OCI-LY3 (cell line): ENCODE measurements at regions not wholly inside any gene's neighbourhood (a gene's known extent, or its start where the extent isn't known, plus 50 kb on each side); places are given as distances from the start of the nearest gene placed in this dataset.
"Not testable (repeated sequence)": the region's sequence is repeated elsewhere in the genome, so short reads cannot be mapped to it uniquely, and the experiment has no call there.

ENCODE experiments used
- H2AFZ ChIP-seq: fragments of 200-600, 300-600 bp; shearing (Covaris generic); 2 replicates; pipeline ENCODE4 v1.6.0; 2014; ENCODE audit warnings: antibody characterized with exemption, low read depth, low read length
- H3K27ac ChIP-seq: fragments of 200-600, 300-600 bp; sonication (generic); 2 replicates; pipeline ENCODE4 v1.5.1; 2014; ENCODE audit warnings: mild to moderate bottlenecking, low read length, moderate library complexity, mixed read lengths
- H3K27me3 ChIP-seq: fragments of 200-600, 300-600 bp; sonication (generic); 2 replicates; pipeline ENCODE4 v1.6.1; 2014; ENCODE audit warnings: low read depth, low read length, mixed read lengths
- H3K36me3 ChIP-seq: fragments of 200-600, 300-600 bp; sonication (generic); replicated peaks from 2 replicates; pipeline ENCODE3; 2014; ENCODE audit warnings: low read depth, low read length, mixed read lengths
- H3K4me1 ChIP-seq: fragments of 300-600, 200-600 bp; sonication (generic); 2 replicates; pipeline ENCODE4 v1.6.1; 2014; ENCODE audit warnings: low read length, mixed read lengths
- H3K4me2 ChIP-seq: fragments of 200-600, 300-600 bp; sonication (generic); 2 replicates; pipeline ENCODE4 v1.6.1; 2014; ENCODE audit warnings: low read length, mixed read lengths
- H3K4me3 ChIP-seq: fragments of 300-600, 200-600 bp; sonication (generic); 2 replicates; pipeline ENCODE4 v1.5.1; 2014; ENCODE audit warnings: antibody characterized with exemption, mild to moderate bottlenecking, low read length, moderate library complexity
- H3K79me2 ChIP-seq: fragments of 300-600, 200-600 bp; shearing (Covaris generic); 2 replicates; pipeline ENCODE4 v1.6.1; 2014; ENCODE audit warnings: mild to moderate bottlenecking, low read length, mixed read lengths
- H3K9ac ChIP-seq: fragments of 300-600, 200-600 bp; shearing (Covaris generic); 2 replicates; pipeline ENCODE4 v1.6.0; 2014; ENCODE audit warnings: mild to moderate bottlenecking, low read length, moderate library complexity
- H3K9me3 ChIP-seq: fragments of 200-600, 300-600 bp; shearing (Covaris generic); 2 replicates; pipeline ENCODE4 v1.6.1; 2014; ENCODE audit warnings: low read length, mixed read lengths; ENCODE audit not compliant: insufficient read depth
- H4K20me1 ChIP-seq: fragments of 200-600, 300-600 bp; sonication (generic); 2 replicates; pipeline ENCODE4 v1.6.1; 2016; ENCODE audit warnings: low read length, mixed read lengths; ENCODE audit not compliant: insufficient read depth
- CTCF ChIP-seq: fragments of 200-600, 300-600 bp; sonication (generic); IDR thresholded peaks from 2 replicates; pipeline ENCODE4 v1.5.1; 2014; ENCODE audit warnings: antibody characterized with exemption, low read length, low read depth
- EZH2phosphoT487 ChIP-seq: fragments of 200-600 bp; shearing (Covaris generic); IDR thresholded peaks from 2 replicates; pipeline ENCODE4 v1.6.1; 2018; ENCODE audit warnings: antibody characterized with exemption, mixed run types, low read depth

- no peak overlapping the region for H3K9ac ChIP-seq
- no peak overlapping the region for H3K4me3 ChIP-seq
- H3K9me3 ChIP-seq = no peaks in the 10 kb centered on the region
- H3K27ac ChIP-seq = no peak overlapping the region
- no peaks in the 10 kb centered on the region for H3K4me1 ChIP-seq
- H3K27me3 ChIP-seq = no peaks in the 10 kb centered on the region
- H4K20me1 ChIP-seq = no peaks in the 10 kb centered on the region
- H2AFZ ChIP-seq = no peak overlapping the region
- H3K4me2 ChIP-seq = no peak overlapping the region
- no peak for TF ChIP-seq EZH2phosphoT487
- H3K79me2 ChIP-seq = no peaks in the 10 kb centered on the region
- H3K36me3 ChIP-seq = no peaks in the 10 kb centered on the region
Measured at GRCh38 chr5:126027149-126027548, 396.1 kb upstream of the GRAMD2B start.

GRCh38 chr5:126027652-126028051 lies 395.6 kb upstream of the GRAMD2B start:
- Histone ChIP-seq H2AFZ (no peak overlapping the region), H3K9me3 (no peaks in the 10 kb centered on the region), H3K4me1 (no peaks in the 10 kb centered on the region), H4K20me1 (no peaks in the 10 kb centered on the region), H3K4me3 (no peak overlapping the region), H3K4me2 (no peak overlapping the region), H3K27me3 (no peaks in the 10 kb centered on the region), H3K79me2 (no peaks in the 10 kb centered on the region), H3K36me3 (no peaks in the 10 kb centered on the region), H3K27ac (no peak overlapping the region), H3K9ac (no peak overlapping the region)
- TF ChIP-seq EZH2phosphoT487 (no peak), CTCF (no peak)

GRCh38 chr5:126028336-126028735 lies 394.9 kb upstream of the GRAMD2B start:
- Histone ChIP-seq H3K4me2 (no peak overlapping the region), H2AFZ (no peak overlapping the region), H3K4me3 (no peak overlapping the region), H3K4me1 (no peaks in the 10 kb centered on the region), H3K9me3 (no peaks in the 10 kb centered on the region), H3K79me2 (no peaks in the 10 kb centered on the region), H4K20me1 (no peaks in the 10 kb centered on the region), H3K9ac (no peak overlapping the region), H3K27me3 (no peaks in the 10 kb centered on the region), H3K36me3 (no peaks in the 10 kb centered on the region), H3K27ac (no peak overlapping the region)
- TF ChIP-seq EZH2phosphoT487 (no peak), CTCF (no peak)

- not testable (repeated sequence) for H3K27ac ChIP-seq, H2AFZ ChIP-seq, H3K4me2 ChIP-seq, H3K79me2 ChIP-seq, H3K9me3 ChIP-seq, H3K27me3 ChIP-seq, H3K36me3 ChIP-seq, H4K20me1 ChIP-seq, H3K9ac ChIP-seq, H3K4me3 ChIP-seq, H3K4me1 ChIP-seq
Measured at GRCh38 chr5:126029282-126029681, 393.9 kb upstream of the GRAMD2B start.

- Histone ChIP-seq H3K27ac (no peak overlapping the region), H3K27me3 (no peaks in the 10 kb centered on the region), H3K4me1 (no peaks in the 10 kb centered on the region), H3K9ac (no peak overlapping the region), H2AFZ (no peak overlapping the region), H3K36me3 (no peaks in the 10 kb centered on the region), H3K79me2 (no peaks in the 10 kb centered on the region), H4K20me1 (no peaks in the 10 kb centered on the region), H3K4me3 (no peak overlapping the region), H3K9me3 (no peaks in the 10 kb centered on the region), H3K4me2 (no peak overlapping the region)
- TF ChIP-seq EZH2phosphoT487 (no peak), CTCF (no peak)
Measured at GRCh38 chr5:126030698-126031097, 392.5 kb upstream of the GRAMD2B start.
